Keratinocyte (primary cell): ENCODE measurements at regions not wholly inside any gene's neighbourhood (a gene's known extent, or its start where the extent isn't known, plus 50 kb on each side); places are given as distances from the start of the nearest gene placed in this dataset.

ENCODE experiments used
- CTCF ChIP-seq, 3 experiments: IDR thresholded peaks in 1 of 3; conservative IDR thresholded peaks in 1 of 3; optimal IDR thresholded peaks in 1 of 3; 2 replicates in 2 of 3; 3 replicates in 1 of 3; pipeline versions ENCODE3 to v1.5.1; 2011; ENCODE audit warnings: low read length in 3 of 3, mild to moderate bottlenecking in 3 of 3, moderate library complexity in 2 of 3, control low read depth in 1 of 3, inconsistent platforms in 1 of 3; ENCODE audit not compliant: insufficient read depth in 2 of 3; ENCODE audit errors: extremely low read depth in 1 of 3
- EZH2 ChIP-seq: IDR thresholded peaks from one replicate; pipeline ENCODE4 v1.6.1; 2012; ENCODE audit warnings: inconsistent platforms, mild to moderate bottlenecking, low read length, moderate library complexity

- TF ChIP-seq CTCF (optimal IDR thresholded peaks at IDR 0.05 in 1 of 3, IDR thresholded peaks at IDR 0.05 in 1 of 3, conservative IDR thresholded peaks at IDR 0.05 in 1 of 3; ENCODE audit: extremely low read depth in 1 of 3, insufficient read depth in 2 of 3, low read length in 3 of 3) = no peak
- no peak for TF ChIP-seq EZH2
These were observed 262.8 kb downstream of the LMO4 start for GRCh38 chr1:87591492-87591891.
